Keratinocyte (primary cell): ENCODE measurements at regions not wholly inside any gene's neighbourhood (a gene's known extent, or its start where the extent isn't known, plus 50 kb on each side); places are given as distances from the start of the nearest gene placed in this dataset.

Experiments
- DNase-seq: peaks from one replicate; pipeline ENCODE4 v3.0.0-alpha.2; 2011; ENCODE audit warnings: low read depth, missing footprints, low spot score
- FAIRE-seq: peaks from 2 replicates; lab custom pipeline; 2011; peaks lifted over from hg19 to GRCh38; lab: Jason Lieb, UNC
- H2AFZ ChIP-seq: 2 replicates; pipeline ENCODE4 v1.6.0; 2012; ENCODE audit warnings: low read length, control low read depth, inconsistent platforms; ENCODE audit not compliant: control insufficient read depth
- H3K27ac ChIP-seq: 2 replicates; pipeline ENCODE4 v1.5.1; 2011; ENCODE audit warnings: low read length; ENCODE audit not compliant: control insufficient read depth, insufficient read depth
- H3K27me3 ChIP-seq: 3 replicates; pipeline ENCODE4 v1.6.0; 2011; ENCODE audit warnings: low read length; ENCODE audit not compliant: control insufficient read depth, insufficient read depth; ENCODE audit errors: extremely low read depth
- H3K36me3 ChIP-seq, 2 experiments: 2 replicates in 1 of 2; 3 replicates in 1 of 2; pipeline ENCODE4 v1.5.1; 2011; ENCODE audit warnings: low read length in 2 of 2, mild to moderate bottlenecking in 1 of 2; ENCODE audit not compliant: control insufficient read depth in 2 of 2, insufficient read depth in 2 of 2; ENCODE audit errors: extremely low read depth in 1 of 2
- H3K4me1 ChIP-seq: 3 replicates; pipeline ENCODE4 v1.5.1; 2011; ENCODE audit warnings: low read length; ENCODE audit not compliant: control insufficient read depth, insufficient read depth; ENCODE audit errors: extremely low read depth
- H3K4me2 ChIP-seq: 3 replicates; pipeline ENCODE4 v1.6.0; 2011; ENCODE audit warnings: low read depth, low read length; ENCODE audit not compliant: control insufficient read depth, insufficient read depth; ENCODE audit errors: extremely low read depth
- H3K4me3 ChIP-seq, 3 experiments: fragments of 200-600 bp in 1 of 3; sonication (generic) in 1 of 3; 2 replicates in 2 of 3; 3 replicates in 1 of 3; pipeline ENCODE4 v1.5.1; 2011 to 2016; ENCODE audit warnings: low read length in 3 of 3, mild to moderate bottlenecking in 3 of 3, control low read depth in 2 of 3, inconsistent platforms in 1 of 3, low read depth in 1 of 3, mixed read lengths in 1 of 3, mixed run types in 1 of 3, moderate library complexity in 1 of 3; ENCODE audit not compliant: control insufficient read depth in 2 of 3, insufficient read depth in 2 of 3; ENCODE audit errors: extremely low read depth in 1 of 3
- H3K79me2 ChIP-seq: 2 replicates; pipeline ENCODE4 v1.6.0; 2012; ENCODE audit warnings: low read length; ENCODE audit not compliant: control insufficient read depth, insufficient read depth
- H3K9ac ChIP-seq: 3 replicates; pipeline ENCODE4 v1.6.0; 2011; ENCODE audit warnings: low read length; ENCODE audit not compliant: control insufficient read depth, insufficient read depth; ENCODE audit errors: extremely low read depth
- H3K9me1 ChIP-seq: 3 replicates; pipeline ENCODE4 v1.6.0; 2011; ENCODE audit warnings: low read length; ENCODE audit not compliant: control insufficient read depth, insufficient read depth; ENCODE audit errors: extremely low read depth
- H3K9me3 ChIP-seq: 2 replicates; pipeline ENCODE4 v1.5.1; 2012; ENCODE audit warnings: low read depth, low read length; ENCODE audit not compliant: control insufficient read depth
- H4K20me1 ChIP-seq: 3 replicates; pipeline ENCODE4 v1.6.0; 2011; ENCODE audit warnings: low read length; ENCODE audit not compliant: control insufficient read depth, insufficient read depth; ENCODE audit errors: extremely low read depth
- CTCF ChIP-seq, 3 experiments: IDR thresholded peaks in 1 of 3; conservative IDR thresholded peaks in 1 of 3; optimal IDR thresholded peaks in 1 of 3; 2 replicates in 2 of 3; 3 replicates in 1 of 3; pipeline versions ENCODE3 to v1.5.1; 2011; ENCODE audit warnings: low read length in 3 of 3, mild to moderate bottlenecking in 3 of 3, moderate library complexity in 2 of 3, control low read depth in 1 of 3, inconsistent platforms in 1 of 3; ENCODE audit not compliant: insufficient read depth in 2 of 3; ENCODE audit errors: extremely low read depth in 1 of 3
- EZH2 ChIP-seq: IDR thresholded peaks from one replicate; pipeline ENCODE4 v1.6.1; 2012; ENCODE audit warnings: inconsistent platforms, mild to moderate bottlenecking, low read length, moderate library complexity
- dilution Hi-C: fragments of 300-500 bp; cut with MboI; formaldehyde crosslinking; loops from one replicate; pipeline ENCODE4 v1.7.0; 2020; ENCODE audit warnings: low sequenced_read_pairs; ENCODE audit not compliant: extremely low pct_ligation_motif_present

GRCh38 chr2:2696733-2697455, 365.8 kb upstream of the MYT1L start:
- Histone ChIP-seq H3K9me3 (no peaks in the 10 kb centered on the region), H3K4me2 (no peak overlapping the region), H3K27me3 (peaks cover 3% of the 10 kb centered on the region), H3K79me2 (no peaks in the 10 kb centered on the region), H2AFZ (no peak overlapping the region), H3K36me3 (no peaks in the 10 kb centered on the region), H3K27ac (no peak overlapping the region), H4K20me1 (no peaks in the 10 kb centered on the region), H3K9me1 (no peaks in the 10 kb centered on the region), H3K4me3 (no peak overlapping the region), H3K9ac (no peak overlapping the region), H3K4me1 (no peaks in the 10 kb centered on the region)
- dilution Hi-C loops, result no loop called here
- DNase-seq (no peak), FAIRE-seq (no peak)
- TF ChIP-seq EZH2 (no peak), CTCF (optimal IDR thresholded peaks at IDR 0.05 in 1 of 3, IDR thresholded peaks at IDR 0.05 in 1 of 3, conservative IDR thresholded peaks at IDR 0.05 in 1 of 3; ENCODE audit: extremely low read depth in 1 of 3, insufficient read depth in 2 of 3, low read length in 3 of 3) (no peak)

- Histone ChIP-seq H3K27me3 (peaks cover 2% of the 10 kb centered on the region), H3K9me1 (no peaks in the 10 kb centered on the region), H3K79me2 (no peaks in the 10 kb centered on the region), H2AFZ (no peak overlapping the region), H3K4me3 (no peak overlapping the region), H3K36me3 (no peaks in the 10 kb centered on the region), H3K4me1 (no peaks in the 10 kb centered on the region), H3K9me3 (no peaks in the 10 kb centered on the region), H3K9ac (no peak overlapping the region), H3K4me2 (no peak overlapping the region), H4K20me1 (no peaks in the 10 kb centered on the region), H3K27ac (no peak overlapping the region)
- FAIRE-seq (no peak), DNase-seq (no peak)
- TF ChIP-seq CTCF (optimal IDR thresholded peaks at IDR 0.05 in 1 of 3, IDR thresholded peaks at IDR 0.05 in 1 of 3, conservative IDR thresholded peaks at IDR 0.05 in 1 of 3; ENCODE audit: extremely low read depth in 1 of 3, insufficient read depth in 2 of 3, low read length in 3 of 3) (no peak), EZH2 (no peak)
- dilution Hi-C loops, result no loop called here
Measured at GRCh38 chr2:2696325-2696724, 365.2 kb upstream of the MYT1L start.
